A673 (cell line): ENCODE measurements at regions not wholly inside any gene's neighbourhood (a gene's known extent, or its start where the extent isn't known, plus 50 kb on each side); places are given as distances from the start of the nearest gene placed in this dataset.

Experiments
- EZH2 ChIP-seq: fragments of 200-600 bp; sonication (generic); IDR thresholded peaks from 2 replicates; pipeline ENCODE4 v1.6.1; 2017; ENCODE audit warnings: borderline replicate concordance, low read depth, mild to moderate bottlenecking, mixed read lengths, antibody characterized with exemption, low read length; ENCODE audit not compliant: poor library complexity, severe bottlenecking
- TF ChIP-seq, protein P1 (sequence below): fragments of 300-800, 200-600 bp; sonication (generic); conservative IDR thresholded peaks from 2 replicates; pipeline ENCODE4 v1.5.1; 2017; ENCODE audit warnings: low read depth, mild to moderate bottlenecking, antibody characterized with exemption, low read length, moderate library complexity, mixed read lengths

DNA sequence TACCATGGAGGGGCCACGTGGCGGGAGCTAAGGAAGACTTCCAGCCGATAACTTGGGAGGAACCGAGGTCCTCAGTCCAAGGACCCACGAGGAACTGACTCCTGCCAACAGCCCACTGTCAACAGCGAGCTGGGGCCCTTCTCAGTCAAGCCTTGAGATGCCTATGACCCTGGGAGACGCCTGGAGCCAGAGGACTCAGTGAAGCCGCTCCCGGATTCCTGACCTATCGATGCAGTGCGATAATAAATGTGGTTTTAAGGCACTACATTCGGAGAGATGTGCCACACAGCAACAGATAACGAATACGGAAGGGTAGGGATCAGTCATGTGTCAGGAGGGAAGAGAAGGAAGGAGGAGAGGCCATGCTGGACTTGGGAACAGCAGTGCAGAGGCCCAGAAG lies 208.5 kb downstream of the NFATC2 start:
- TF ChIP-seq, protein P1, sequence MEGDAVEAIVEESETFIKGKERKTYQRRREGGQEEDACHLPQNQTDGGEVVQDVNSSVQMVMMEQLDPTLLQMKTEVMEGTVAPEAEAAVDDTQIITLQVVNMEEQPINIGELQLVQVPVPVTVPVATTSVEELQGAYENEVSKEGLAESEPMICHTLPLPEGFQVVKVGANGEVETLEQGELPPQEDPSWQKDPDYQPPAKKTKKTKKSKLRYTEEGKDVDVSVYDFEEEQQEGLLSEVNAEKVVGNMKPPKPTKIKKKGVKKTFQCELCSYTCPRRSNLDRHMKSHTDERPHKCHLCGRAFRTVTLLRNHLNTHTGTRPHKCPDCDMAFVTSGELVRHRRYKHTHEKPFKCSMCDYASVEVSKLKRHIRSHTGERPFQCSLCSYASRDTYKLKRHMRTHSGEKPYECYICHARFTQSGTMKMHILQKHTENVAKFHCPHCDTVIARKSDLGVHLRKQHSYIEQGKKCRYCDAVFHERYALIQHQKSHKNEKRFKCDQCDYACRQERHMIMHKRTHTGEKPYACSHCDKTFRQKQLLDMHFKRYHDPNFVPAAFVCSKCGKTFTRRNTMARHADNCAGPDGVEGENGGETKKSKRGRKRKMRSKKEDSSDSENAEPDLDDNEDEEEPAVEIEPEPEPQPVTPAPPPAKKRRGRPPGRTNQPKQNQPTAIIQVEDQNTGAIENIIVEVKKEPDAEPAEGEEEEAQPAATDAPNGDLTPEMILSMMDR = no peak
- no peak for TF ChIP-seq EZH2
